PFSK-1 (cell line): ENCODE measurements at regions not wholly inside any gene's neighbourhood (a gene's known extent, or its start where the extent isn't known, plus 50 kb on each side); places are given as distances from the start of the nearest gene placed in this dataset.

Experiments
- FOXP2 ChIP-seq: optimal IDR thresholded peaks from 2 replicates; pipeline ENCODE3; 2011; ENCODE audit warnings: borderline replicate concordance, control low read depth, inconsistent platforms; ENCODE audit not compliant: insufficient read depth; ENCODE audit errors: extremely low read length, extremely low read depth
- POLR2AphosphoS5 ChIP-seq: IDR thresholded peaks from 2 replicates; pipeline ENCODE4 v1.6.1; 2012; ENCODE audit warnings: low read depth, mild to moderate bottlenecking, control low read depth, low read length, moderate library complexity
- SIN3A ChIP-seq: IDR thresholded peaks from 2 replicates; pipeline ENCODE4 v1.6.1; 2012; ENCODE audit warnings: mild to moderate bottlenecking, low read length, moderate library complexity, borderline replicate concordance; ENCODE audit not compliant: insufficient read depth
- TAF1 ChIP-seq: IDR thresholded peaks from 2 replicates; pipeline ENCODE4 v1.6.1; 2012; ENCODE audit warnings: low read length, control low read depth, borderline replicate concordance; ENCODE audit not compliant: insufficient read depth
- TF ChIP-seq, protein P1 (sequence below), 2 experiments: IDR thresholded peaks; 2 replicates each; pipeline versions ENCODE4 v1.6.1 to v1.8.0; 2011 to 2012; ENCODE audit warnings: low read depth in 2 of 2, low read length in 2 of 2, control low read depth in 1 of 2, inconsistent platforms in 1 of 2, mild to moderate bottlenecking in 1 of 2, moderate library complexity in 1 of 2; ENCODE audit not compliant: insufficient read depth in 1 of 2

DNA sequence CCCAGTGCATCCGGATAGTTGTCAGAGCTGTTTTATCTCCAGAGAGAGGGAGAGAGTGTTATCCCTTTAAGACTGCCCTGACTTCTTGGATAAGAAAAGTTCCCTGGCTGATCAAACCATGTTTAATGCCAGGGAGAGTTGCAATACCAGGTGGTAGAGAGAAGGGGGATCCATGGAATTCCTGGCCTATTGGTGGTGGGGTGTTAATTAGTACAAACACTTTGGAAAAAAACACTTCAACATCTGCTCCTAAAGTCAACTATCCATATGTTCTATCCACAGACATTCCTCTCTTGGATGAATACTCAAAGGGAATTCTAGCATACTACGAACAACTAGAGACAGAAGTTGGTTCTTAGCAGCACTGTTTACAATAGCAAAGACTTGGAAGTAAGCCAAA, 307.2 kb downstream of the TCERG1L start:
- TF ChIP-seq SIN3A (no peak), FOXP2 (no peak), TAF1 (no peak)
- TF ChIP-seq, protein P1, sequence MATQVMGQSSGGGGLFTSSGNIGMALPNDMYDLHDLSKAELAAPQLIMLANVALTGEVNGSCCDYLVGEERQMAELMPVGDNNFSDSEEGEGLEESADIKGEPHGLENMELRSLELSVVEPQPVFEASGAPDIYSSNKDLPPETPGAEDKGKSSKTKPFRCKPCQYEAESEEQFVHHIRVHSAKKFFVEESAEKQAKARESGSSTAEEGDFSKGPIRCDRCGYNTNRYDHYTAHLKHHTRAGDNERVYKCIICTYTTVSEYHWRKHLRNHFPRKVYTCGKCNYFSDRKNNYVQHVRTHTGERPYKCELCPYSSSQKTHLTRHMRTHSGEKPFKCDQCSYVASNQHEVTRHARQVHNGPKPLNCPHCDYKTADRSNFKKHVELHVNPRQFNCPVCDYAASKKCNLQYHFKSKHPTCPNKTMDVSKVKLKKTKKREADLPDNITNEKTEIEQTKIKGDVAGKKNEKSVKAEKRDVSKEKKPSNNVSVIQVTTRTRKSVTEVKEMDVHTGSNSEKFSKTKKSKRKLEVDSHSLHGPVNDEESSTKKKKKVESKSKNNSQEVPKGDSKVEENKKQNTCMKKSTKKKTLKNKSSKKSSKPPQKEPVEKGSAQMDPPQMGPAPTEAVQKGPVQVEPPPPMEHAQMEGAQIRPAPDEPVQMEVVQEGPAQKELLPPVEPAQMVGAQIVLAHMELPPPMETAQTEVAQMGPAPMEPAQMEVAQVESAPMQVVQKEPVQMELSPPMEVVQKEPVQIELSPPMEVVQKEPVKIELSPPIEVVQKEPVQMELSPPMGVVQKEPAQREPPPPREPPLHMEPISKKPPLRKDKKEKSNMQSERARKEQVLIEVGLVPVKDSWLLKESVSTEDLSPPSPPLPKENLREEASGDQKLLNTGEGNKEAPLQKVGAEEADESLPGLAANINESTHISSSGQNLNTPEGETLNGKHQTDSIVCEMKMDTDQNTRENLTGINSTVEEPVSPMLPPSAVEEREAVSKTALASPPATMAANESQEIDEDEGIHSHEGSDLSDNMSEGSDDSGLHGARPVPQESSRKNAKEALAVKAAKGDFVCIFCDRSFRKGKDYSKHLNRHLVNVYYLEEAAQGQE (IDR thresholded peaks at IDR 0.05; ENCODE audit: insufficient read depth in 1 of 2, low read depth in 2 of 2, low read length in 2 of 2), result no peak

DNA sequence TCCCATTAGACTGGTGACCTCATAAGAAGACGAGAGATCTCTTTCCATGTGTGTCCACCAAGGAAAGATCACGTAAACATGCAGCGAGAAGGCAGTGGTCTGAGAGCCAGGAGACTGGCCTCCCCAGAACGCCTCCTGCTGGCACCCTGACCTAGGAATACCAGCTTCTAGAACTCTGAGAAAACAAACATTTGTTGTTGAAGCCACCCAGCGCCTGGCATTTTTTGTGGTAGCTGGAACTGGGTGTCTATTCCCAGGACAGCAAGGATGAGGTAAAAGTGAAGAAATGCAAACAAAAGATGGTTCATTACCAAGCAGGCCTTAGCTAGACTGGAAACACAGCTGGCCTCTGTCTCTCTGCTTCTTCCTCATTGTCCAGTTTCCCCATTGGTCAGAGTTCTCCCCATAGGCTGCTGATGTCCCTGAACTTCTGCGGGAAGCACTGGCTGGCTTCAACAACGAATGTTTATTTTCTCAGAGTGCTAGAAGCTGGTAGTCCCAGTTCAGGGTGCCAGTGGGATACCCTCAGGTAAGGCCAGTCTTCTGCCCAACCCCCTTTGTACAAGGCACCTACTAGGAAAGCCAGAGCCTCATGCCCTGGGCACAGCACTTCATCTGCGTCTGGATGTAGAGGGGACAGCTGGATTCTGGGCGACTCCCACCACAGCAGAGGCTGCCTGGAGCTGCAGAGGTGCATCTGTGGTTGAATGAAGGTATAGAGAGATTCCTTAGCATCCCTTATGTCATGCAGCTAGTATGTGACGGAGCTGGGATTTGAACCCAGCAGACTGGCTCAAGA, 304.9 kb downstream of the TCERG1L start:
- TF ChIP-seq, protein P1 (IDR thresholded peaks at IDR 0.05; ENCODE audit: insufficient read depth in 1 of 2, low read depth in 2 of 2, low read length in 2 of 2), result no peak
- TF ChIP-seq POLR2AphosphoS5 (no peak), SIN3A (no peak), TAF1 (no peak), FOXP2 (no peak)

DNA sequence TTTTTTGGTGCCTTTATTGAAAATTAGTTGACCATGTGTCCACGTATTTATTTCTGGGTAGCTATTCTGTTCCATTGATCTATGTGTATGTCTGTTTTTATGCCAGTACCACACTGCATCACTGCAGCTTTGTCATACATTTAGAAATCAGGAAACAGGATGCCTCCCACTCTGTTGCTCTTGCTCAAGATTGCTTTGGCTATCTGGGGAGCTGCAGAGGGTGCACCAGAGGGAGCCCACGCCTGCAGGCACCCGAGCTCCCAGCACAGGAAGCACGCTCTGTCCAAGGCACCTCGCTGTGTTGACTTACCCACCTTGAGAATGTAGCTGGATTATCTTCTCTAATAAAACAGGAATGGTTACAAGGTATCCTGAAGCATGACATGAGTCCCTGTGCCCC, 301.7 kb downstream of the TCERG1L start:
- no peak for TF ChIP-seq FOXP2
- no peak for TF ChIP-seq POLR2AphosphoS5
- no peak for TF ChIP-seq TAF1
- TF ChIP-seq, protein P1 (IDR thresholded peaks at IDR 0.05; ENCODE audit: insufficient read depth in 1 of 2, low read depth in 2 of 2, low read length in 2 of 2), result no peak
- TF ChIP-seq SIN3A, result no peak

DNA sequence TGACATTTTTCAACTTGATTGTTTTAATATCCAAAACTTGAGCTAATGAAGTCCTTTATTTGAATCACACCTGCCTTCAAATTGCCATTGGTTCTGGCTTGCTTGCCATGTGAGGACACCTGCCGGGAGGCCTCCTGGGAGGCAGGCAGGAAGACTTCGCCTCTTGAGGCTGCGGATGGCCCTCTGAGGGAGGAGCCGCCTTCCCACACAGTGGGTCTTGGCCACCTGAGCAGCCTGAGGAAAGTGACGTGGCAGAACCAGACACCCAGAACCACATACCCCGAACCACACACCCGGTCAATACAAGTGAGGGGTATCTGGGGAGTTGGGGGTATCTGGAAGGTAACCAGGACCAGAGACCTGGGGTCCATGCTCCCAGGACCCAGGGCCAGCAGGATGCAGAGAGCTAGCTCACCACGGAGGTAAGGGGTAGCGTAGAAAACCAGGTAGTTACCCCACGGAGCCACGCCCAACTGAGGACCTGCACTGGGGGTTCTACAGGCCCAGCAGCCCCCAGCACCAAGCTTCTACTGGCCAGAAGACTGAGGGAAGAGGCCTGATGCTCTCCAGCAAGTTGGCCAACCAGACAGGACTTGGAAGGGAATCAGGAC, 300.5 kb downstream of the TCERG1L start:
- TF ChIP-seq FOXP2, result no peak
- no peak for TF ChIP-seq SIN3A
- no peak for TF ChIP-seq POLR2AphosphoS5
- TF ChIP-seq, protein P1 (IDR thresholded peaks at IDR 0.05; ENCODE audit: insufficient read depth in 1 of 2, low read depth in 2 of 2, low read length in 2 of 2), result no peak
- TF ChIP-seq TAF1, result no peak
